HFF-Myc (cell line): ENCODE measurements at regions not wholly inside any gene's neighbourhood (a gene's known extent, or its start where the extent isn't known, plus 50 kb on each side); places are given as distances from the start of the nearest gene placed in this dataset.
"Not testable (repeated sequence)": the region's sequence is repeated elsewhere in the genome, so short reads cannot be mapped to it uniquely, and the experiment has no call there.

Experiments
- DNase-seq: peaks from one replicate; pipeline ENCODE4 v3.0.0-alpha.2; 2011; ENCODE audit warnings: low read depth; ENCODE audit errors: extremely low read depth
- H3K4me3 ChIP-seq: replicated peaks from 2 replicates; pipeline ENCODE4 v1.5.1; 2011; ENCODE audit warnings: low read depth, mild to moderate bottlenecking, control low read depth, low read length

DNA sequence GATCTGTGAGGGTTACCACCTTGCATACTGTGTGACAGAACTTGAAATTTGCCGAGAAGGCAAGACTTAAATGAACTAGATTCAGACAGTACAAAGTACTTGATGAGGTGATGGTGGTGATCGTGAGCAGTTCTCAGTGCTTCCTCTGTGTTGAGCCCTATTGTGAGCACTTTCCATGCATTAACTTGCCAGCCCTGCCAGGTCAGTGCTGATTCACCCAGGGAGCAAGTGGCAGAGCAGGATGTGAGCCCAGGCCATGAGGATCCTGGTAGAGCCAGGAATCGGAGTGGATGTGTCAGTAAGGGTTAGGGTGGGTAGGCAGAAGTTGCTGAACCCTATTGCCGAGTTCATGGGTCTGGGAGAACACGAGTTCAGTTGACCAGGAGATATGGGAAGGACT is 4545.7 kb upstream of the TPTE start:
- DNase-seq, H3K4me3 ChIP-seq: not testable (repeated sequence)

DNA sequence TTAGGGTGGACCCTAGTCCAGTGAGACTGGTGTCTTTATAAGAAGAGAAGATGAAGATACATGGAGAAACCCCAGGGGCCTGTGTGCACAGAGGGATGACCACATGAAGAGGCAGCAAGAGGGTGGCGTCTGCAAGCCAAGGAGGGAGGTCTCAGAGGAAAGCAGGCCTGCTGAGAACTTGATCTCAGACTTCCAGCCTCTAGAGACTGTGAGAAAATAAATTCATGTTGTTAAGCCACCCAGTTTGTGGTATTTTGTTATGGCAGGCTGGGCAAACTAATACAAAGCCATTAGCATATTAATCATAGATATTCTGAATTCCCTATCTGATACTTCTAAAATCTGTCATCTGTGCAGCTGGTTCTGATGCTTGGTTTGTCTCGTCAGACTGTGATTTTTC is 4523.8 kb upstream of the TPTE start:
- H3K4me3 ChIP-seq, DNase-seq: not testable (repeated sequence)

- not testable (repeated sequence) for DNase-seq, H3K4me3 ChIP-seq
Observed at GRCh38 chr21:6015422-6016057, 4505.8 kb upstream of the TPTE start.

DNA sequence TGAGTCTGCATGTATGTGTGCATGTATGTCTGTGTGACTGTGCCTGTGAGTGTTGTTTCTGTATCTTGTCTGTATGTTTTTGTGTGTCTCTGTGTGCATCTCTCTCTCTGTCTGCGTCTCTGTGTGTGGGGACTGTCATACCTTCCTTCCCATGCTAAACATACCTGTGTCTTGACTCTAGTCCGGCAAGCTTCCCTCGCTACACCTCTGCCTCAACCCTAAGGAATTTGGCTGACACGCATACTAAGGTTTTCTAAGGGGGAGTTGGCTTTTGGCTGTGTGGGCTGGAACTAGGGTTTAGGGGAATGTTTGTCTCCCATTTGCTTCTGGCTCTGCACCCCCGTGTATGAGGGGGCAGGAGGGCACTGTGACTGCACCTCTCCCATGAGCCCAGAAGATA is 4500.9 kb upstream of the TPTE start:
- not testable (repeated sequence) for H3K4me3 ChIP-seq, DNase-seq

DNA sequence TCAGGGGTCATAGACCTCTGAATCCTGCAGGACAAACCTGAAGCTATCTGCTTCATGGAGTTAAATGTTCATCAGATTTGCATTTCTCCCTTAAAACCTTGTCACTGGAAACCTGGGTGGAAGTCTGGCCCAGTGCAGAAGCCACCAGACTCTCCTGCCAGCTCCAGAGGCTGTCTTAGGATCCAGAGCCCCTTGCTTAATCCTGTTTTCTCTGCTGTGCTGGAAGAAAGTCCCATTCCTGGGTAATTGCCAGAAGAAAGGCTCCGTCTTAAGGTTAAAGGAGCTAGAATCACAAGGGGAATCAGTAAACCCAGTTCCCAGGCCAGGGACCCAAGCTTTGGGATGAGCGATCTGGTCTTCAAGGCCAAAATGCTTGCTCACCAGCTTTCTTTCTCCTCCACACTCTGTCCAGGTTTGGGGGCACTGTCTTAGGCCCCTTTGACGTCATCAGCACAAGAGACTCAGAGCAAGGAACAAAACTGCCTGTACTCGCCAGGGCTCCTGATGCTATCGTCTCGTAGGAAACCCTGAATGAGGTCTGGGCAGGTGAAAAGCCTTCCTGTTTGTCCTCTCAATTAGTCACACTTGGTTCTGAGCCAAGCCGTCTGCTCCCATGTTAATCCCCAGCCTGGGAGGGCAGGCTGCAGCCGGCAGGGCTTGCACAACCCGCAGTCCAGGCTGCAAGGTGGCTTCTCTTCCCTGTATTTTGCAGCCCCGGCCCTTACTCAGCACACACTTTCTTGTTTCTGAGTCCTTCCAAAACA is 4500.2 kb upstream of the TPTE start:
- not testable (repeated sequence) for H3K4me3 ChIP-seq, DNase-seq

DNA sequence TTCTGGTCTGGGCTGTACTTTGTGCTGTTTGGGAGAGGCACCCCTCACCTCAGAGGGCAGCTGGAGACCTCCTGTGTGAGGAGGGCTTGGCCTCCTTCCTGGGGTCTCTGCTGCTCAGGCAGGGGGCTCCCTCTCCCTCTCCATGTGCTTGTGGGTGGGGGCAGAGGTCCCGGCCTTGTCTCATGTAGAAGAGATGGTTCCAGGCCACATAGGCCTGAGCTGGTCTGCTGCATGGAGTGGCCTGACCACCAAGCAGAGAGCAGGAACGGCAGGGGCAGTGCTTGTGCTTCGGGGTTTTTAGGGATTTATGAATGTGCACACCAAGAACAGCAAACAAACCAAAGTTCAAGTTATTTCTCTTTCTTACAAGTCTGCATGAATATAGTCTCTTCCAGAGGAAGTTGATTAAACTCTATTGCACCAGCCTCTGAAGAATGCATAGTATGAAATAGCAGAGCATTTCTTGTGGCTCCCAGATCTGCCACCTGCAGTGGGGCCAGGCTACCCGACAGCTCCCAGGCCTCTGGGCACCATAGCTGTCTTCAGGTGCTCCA is 4499.6 kb upstream of the TPTE start:
- not testable (repeated sequence) for DNase-seq, H3K4me3 ChIP-seq

DNA sequence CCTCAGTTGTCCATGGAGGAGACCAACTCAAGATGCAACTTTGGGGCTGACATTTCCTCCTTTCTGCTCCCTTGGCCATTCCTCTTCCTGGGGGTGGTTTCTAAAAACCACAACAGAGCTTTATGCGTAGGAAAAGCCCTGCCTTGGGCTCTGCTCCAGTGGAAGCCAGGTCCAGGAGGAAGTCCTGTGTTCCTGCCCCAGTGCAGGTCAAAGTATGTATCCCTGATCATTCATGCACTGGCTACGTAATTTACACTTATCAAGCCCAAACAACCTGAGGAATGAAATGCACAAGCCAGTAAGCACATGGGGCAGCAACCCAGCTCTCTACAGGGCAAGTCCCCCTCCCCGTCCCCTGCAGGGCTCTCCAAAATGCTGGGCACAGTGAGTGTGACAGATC is 4498.1 kb upstream of the TPTE start:
- H3K4me3 ChIP-seq, DNase-seq: not testable (repeated sequence)

DNA sequence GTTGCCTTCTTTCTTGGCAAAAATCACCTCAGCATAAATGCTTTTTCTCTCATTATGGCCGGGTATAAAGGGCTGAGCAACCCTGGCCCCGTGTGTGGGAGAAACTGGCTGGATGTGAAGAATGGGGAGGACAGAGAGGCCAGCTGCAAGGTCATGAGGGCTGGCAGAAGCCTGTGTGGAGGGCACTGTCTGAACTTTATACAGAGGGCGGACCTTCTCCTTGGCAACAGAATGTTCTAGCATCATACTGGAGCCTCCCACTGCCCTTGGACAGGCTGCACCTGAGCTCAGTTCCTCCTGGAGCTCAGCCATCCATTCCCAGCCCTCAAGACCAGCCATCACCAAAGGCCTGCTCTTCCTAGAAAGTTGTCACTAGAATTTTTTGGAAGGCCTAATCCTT is 4496.2 kb upstream of the TPTE start:
- H3K4me3 ChIP-seq, DNase-seq: not testable (repeated sequence)

DNA sequence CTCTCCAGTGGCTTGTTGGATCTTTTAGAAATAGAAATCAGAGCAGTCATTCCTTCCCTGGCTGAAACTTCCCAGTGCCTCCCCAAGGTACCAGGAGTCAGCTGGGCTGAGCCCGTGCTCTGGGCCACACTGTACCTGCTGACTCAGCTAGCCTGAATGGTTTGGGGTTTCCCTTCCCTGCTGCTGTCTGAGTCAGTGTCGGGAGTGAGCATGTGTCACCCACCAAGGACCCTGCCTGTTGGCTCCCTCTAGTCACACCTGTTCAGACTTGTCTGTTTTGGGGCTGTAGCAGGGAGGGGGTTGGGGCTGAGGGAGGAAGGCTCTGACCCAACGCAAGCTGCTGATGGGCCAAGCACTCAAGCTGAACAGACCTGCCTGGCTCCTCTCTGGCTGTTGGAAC is 4493.9 kb upstream of the TPTE start:
- DNase-seq, H3K4me3 ChIP-seq: not testable (repeated sequence)

DNA sequence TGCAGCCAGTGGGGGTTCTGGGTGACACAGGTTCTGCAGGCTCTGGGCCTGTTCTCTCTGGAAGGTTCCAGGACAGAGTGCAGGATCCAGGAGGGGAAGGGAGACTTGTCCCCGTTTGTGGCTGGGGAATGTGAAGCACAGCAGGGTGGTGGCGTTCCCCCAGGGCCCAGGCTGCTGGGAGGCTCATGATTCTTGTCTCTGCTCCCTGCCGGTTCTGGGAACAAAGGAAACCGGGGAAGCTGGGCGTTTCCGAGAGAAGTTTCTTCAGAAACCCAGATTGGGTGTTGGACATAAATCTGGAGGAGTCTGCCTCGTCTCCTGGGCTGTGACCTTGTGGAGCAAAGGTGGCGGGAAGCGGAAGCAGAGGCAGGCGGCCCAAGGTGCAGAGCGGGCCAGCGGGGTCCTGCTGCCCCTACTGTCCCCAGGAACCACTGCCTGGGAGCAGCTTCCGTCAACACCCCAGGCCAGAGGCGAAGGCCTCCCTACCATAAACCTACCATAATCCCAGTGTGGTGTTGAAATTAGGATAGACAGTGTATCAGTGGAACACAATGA is 4487.2 kb upstream of the TPTE start:
- DNase-seq: not testable (repeated sequence)

GRCh38 chr21:6034820-6035473 is 4486.4 kb upstream of the TPTE start:
- H3K4me3 ChIP-seq, DNase-seq: not testable (repeated sequence)

More for the DNA sequence above, 4487.2 kb upstream of the TPTE start:
- H3K4me3 ChIP-seq: not testable (repeated sequence)

DNA sequence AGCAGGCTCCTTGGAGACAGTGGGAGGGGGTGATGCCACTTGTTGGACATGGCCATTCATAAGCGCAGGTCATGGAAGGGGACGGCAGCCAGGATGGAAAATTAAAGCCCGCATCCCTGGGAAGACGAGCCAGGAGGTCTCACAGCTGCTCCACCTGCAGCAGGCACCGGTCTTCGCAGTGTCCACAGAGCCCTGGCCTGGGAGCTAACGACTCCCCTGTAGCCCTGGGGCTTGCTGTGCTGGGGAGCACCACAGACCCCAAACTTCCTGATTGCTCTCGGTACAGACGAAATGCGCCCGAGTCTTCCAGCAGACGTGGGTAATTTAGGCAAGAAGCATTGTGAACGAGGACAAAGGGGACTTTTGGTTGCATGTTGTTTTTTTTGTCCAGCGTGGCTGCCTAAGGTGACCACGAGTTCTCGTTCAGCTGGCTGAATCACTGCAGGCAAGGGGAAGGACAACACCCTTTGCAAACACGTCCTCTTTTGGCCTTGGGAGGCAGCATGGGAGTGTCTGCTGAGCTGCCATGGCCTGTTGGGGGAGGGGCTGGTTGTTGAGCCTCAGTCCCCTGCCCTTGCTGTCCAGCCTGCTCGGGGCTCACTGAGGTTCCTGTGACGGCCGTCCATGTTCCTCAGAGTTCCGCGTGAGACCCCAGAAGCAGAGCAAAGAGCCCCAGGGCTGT is 4485.8 kb upstream of the TPTE start:
- not testable (repeated sequence) for H3K4me3 ChIP-seq, DNase-seq

- H3K4me3 ChIP-seq, DNase-seq: not testable (repeated sequence)
Observed at GRCh38 chr21:6039224-6039623, 4482.2 kb upstream of the TPTE start.

- not testable (repeated sequence) for DNase-seq, H3K4me3 ChIP-seq
Observed at GRCh38 chr21:6040095-6040494, 4481.3 kb upstream of the TPTE start.

DNA sequence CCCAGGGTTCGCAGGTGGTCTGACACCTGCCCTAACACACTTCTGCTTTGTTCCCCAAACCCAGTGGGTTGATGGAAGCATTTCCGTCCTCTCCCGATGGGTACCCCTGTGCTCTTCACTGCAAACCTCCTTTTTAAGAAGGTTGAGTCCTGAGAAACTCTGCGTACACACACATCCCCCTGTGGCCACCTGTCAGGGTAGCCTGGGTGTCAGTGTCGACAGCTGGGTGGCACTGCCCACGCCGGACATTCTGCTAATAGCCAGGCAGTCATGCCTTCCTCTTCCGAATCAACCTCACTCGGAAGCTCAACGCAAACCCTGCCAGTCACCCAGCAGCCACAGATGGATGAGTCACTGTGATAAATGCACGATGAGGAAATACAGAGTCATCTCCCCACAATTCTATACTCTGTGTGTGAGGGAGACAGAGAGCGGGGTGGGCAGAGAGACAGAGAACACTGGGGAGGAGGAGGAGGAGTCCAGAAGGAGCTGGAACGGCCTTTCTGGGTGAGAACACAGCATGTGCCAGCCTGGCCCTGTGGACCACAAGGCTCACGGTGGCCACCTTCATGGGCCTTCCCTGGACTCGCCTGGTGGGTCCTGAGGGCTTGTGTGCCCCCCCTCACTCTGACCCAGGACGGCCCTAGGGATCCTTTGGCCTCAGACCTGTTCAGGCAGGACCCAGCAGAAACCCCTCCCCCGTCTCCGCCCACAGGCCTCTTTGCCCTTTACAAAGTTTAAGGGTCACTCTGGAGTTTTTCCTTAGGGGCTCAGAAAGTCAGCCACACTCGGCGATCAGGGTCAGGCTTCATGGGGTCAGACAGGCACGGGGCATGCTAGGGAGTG is 4477.7 kb upstream of the TPTE start:
- not testable (repeated sequence) for DNase-seq, H3K4me3 ChIP-seq

- DNase-seq, H3K4me3 ChIP-seq: not testable (repeated sequence)
Observed at GRCh38 chr21:6044695-6045094, 4476.7 kb upstream of the TPTE start.

DNA sequence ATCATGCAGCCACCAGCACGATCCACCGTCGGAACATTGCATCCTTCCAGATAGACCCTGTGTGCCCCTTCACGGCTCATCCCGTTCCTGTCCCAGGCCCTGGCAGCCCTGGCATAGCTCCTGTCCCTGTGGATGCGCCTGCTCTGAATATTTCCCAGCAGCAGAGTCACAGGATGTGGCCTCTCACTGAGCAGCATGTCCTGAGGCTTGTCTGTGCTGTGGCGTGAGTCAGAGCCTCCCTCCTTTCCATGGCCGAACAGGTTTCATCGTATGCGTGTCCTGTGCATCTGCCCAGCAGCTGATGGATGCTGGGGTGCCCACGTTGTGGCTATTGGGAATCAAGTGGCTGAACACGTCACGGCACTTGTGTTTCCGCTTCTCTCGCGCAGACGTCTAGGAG is 4471.5 kb upstream of the TPTE start:
- not testable (repeated sequence) for DNase-seq, H3K4me3 ChIP-seq
